ENCODE measurements at regions not wholly inside any gene's neighbourhood (a gene's known extent, or its start where the extent isn't known, plus 50 kb on each side); places are given as distances from the start of the nearest gene placed in this dataset.

- CTCF ChIA-PET: no interaction called here
- WGBS (ENCODE audit: insufficient coverage): 29% methylated on average over 1 of the region's 1 CpG
- Histone ChIP-seq H3K9ac (ENCODE audit: low read length) (no peak overlapping the region), H3K4me1 (ENCODE audit: control insufficient read depth in 2 of 2, insufficient read depth in 2 of 2, low read length in 2 of 2) (no peaks in the 10 kb centered on the region), H3K4me3 (ENCODE audit: control extremely low read depth in 1 of 5, extremely low read depth in 1 of 5, insufficient read depth in 1 of 5, low read depth in 2 of 5, low read length in 4 of 5) (no peak overlapping the region), H3K4me2 (replicated peaks; ENCODE audit: low read depth, low read length, poor library complexity, severe bottlenecking) (no peak overlapping the region), H3K36me3 (replicated peaks in 1 of 2; ENCODE audit: control extremely low read depth in 1 of 2, control insufficient read depth in 1 of 2, extremely low read depth in 1 of 2, insufficient read depth in 2 of 2, low read length in 1 of 2) (no peaks in the 10 kb centered on the region), H3K79me2 (ENCODE audit: control insufficient read depth, insufficient read depth, low read length) (no peaks in the 10 kb centered on the region), H3K27ac (ENCODE audit: low read length in 2 of 2) (no peak overlapping the region), H3K9me3 (ENCODE audit: control extremely low read depth in 1 of 3, control insufficient read depth in 2 of 3, insufficient read depth in 1 of 3, low read length in 2 of 3) (no peaks in the 10 kb centered on the region), H2AFZ (ENCODE audit: insufficient read depth, low read depth, low read length, poor library complexity, severe bottlenecking) (no peak overlapping the region), H3K27me3 (replicated peaks in 1 of 4; ENCODE audit: control extremely low read depth in 1 of 4, control insufficient read depth in 3 of 4, insufficient read depth in 4 of 4, low read length in 3 of 4) (no peaks in the 10 kb centered on the region), H4K20me1 (ENCODE audit: control insufficient read depth, insufficient read depth, low read length, poor library complexity, severe bottlenecking) (no peaks in the 10 kb centered on the region)
- Mint-ChIP-seq H3K4me1 (no peaks in the 10 kb centered on the region), H3K4me3 (no peak overlapping the region), H3K27me3 (no peaks in the 10 kb centered on the region), H3K27ac (no peak overlapping the region), H3K9me3 (ENCODE audit: insufficient read depth) (peaks cover 2% of the 10 kb centered on the region)
- ATAC-seq (ENCODE audit: low read depth): no peak
- intact Hi-C loops (cut with micrococcal nuclease): no loop called here
- POLR2A ChIA-PET: no interaction called here
- no peak for DNase-seq
- TF ChIP-seq EZH2 (IDR thresholded peaks at IDR 0.05; ENCODE audit: borderline replicate concordance, insufficient read depth, low read depth, low read length, poor library complexity, severe bottlenecking) (no peak), CTCF (IDR thresholded peaks at IDR 0.05) (no peak)
Observed at GRCh38 chr7:118372530-118372929, 148.0 kb downstream of the ANKRD7 start.

GRCh38 chr7:118389629-118390028 lies 165.1 kb downstream of the ANKRD7 start:
- TF ChIP-seq EZH2 (IDR thresholded peaks at IDR 0.05; ENCODE audit: borderline replicate concordance, insufficient read depth, low read depth, low read length, poor library complexity, severe bottlenecking) (no peak), CTCF (IDR thresholded peaks at IDR 0.05) (no peak)
- POLR2A ChIA-PET: no interaction called here
- H3K27me3 Mint-ChIP-seq: no peaks in the 10 kb centered on the region
- Histone ChIP-seq H3K27ac (ENCODE audit: low read length in 2 of 2) (no peak overlapping the region), H3K4me3 (ENCODE audit: control extremely low read depth in 1 of 5, extremely low read depth in 1 of 5, insufficient read depth in 1 of 5, low read depth in 2 of 5, low read length in 4 of 5) (no peak overlapping the region), H3K79me2 (ENCODE audit: control insufficient read depth, insufficient read depth, low read length) (no peaks in the 10 kb centered on the region), H3K36me3 (replicated peaks in 1 of 2; ENCODE audit: control extremely low read depth in 1 of 2, control insufficient read depth in 1 of 2, extremely low read depth in 1 of 2, insufficient read depth in 2 of 2, low read length in 1 of 2) (no peaks in the 10 kb centered on the region), H3K27me3 (replicated peaks in 1 of 4; ENCODE audit: control extremely low read depth in 1 of 4, control insufficient read depth in 3 of 4, insufficient read depth in 4 of 4, low read length in 3 of 4) (no peaks in the 10 kb centered on the region), H3K4me1 (ENCODE audit: control insufficient read depth in 2 of 2, insufficient read depth in 2 of 2, low read length in 2 of 2) (no peaks in the 10 kb centered on the region), H2AFZ (ENCODE audit: insufficient read depth, low read depth, low read length, poor library complexity, severe bottlenecking) (no peak overlapping the region), H4K20me1 (ENCODE audit: control insufficient read depth, insufficient read depth, low read length, poor library complexity, severe bottlenecking) (no peaks in the 10 kb centered on the region), H3K4me2 (replicated peaks; ENCODE audit: low read depth, low read length, poor library complexity, severe bottlenecking) (no peak overlapping the region), H3K9ac (ENCODE audit: low read length) (no peak overlapping the region), H3K9me3 (ENCODE audit: control extremely low read depth in 1 of 3, control insufficient read depth in 2 of 3, insufficient read depth in 1 of 3, low read length in 2 of 3) (peaks cover 0 to 3% (median 0%) of the 10 kb centered on the region in 3 donors)
- no peak overlapping the region for H3K27ac Mint-ChIP-seq
- H3K4me3 Mint-ChIP-seq: no peak overlapping the region
- intact Hi-C loops (cut with micrococcal nuclease): no loop called here
- no peaks in the 10 kb centered on the region for H3K4me1 Mint-ChIP-seq
- CTCF ChIA-PET: no interaction called here
- ATAC-seq (ENCODE audit: low read depth): no peak
- H3K9me3 Mint-ChIP-seq (ENCODE audit: insufficient read depth): no peaks in the 10 kb centered on the region
- DNase-seq: no peak
- no CpG with 5 or more reads among the region's 3 CpGs for WGBS (ENCODE audit: insufficient coverage)
